ENCODE measurements at regions not wholly inside any gene's neighbourhood (a gene's known extent, or its start where the extent isn't known, plus 50 kb on each side); places are given as distances from the start of the nearest gene placed in this dataset.

DNA sequence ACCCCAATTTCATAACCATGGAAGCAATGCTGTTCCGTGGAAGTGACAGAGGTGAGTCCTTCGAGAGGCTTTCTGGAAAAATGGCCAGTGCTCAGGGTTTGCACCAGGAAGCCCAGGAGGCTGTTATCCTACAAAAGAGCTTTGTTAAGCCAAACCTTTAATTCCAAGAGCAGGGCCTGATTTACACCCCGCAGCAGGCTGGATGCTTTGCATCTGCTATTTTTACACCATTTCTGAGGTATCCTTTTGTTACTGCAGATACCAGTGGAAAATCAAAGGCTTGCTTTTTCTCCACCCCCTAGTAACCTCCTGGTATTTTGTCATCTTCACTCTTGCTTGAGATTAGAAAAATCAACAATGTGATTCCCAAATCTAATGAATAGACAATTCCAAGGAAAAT is 380.6 kb downstream of the SOX11 start:
- intact Hi-C loops (cut with DNase I), result no loop called here
- no peaks in the 10 kb centered on the region for H3K27me3 ChIP-seq
- no peaks in the 10 kb centered on the region for H3K4me1 ChIP-seq
- no peaks in the 10 kb centered on the region for H3K36me3 ChIP-seq
- H3K9ac ChIP-seq (ENCODE audit: low read depth in 2 of 2, low read length in 2 of 2), result no peak overlapping the region
- no peak overlapping the region for H3K27ac ChIP-seq
- no peak for TF ChIP-seq CTCF (IDR thresholded peaks at IDR 0.05)
- no peak overlapping the region for H3K4me3 ChIP-seq
- H3K9me3 ChIP-seq, result no peaks in the 10 kb centered on the region
- DNase-seq, result no peak

GRCh38 chr2:6073191-6074088 is 381.3 kb downstream of the SOX11 start:
- Histone ChIP-seq H3K9me3 (no peaks in the 10 kb centered on the region), H3K27ac (no peak overlapping the region), H3K9ac (ENCODE audit: low read depth in 2 of 2, low read length in 2 of 2) (no peak overlapping the region), H3K4me3 (no peak overlapping the region), H3K36me3 (no peaks in the 10 kb centered on the region), H3K4me1 (no peaks in the 10 kb centered on the region), H3K27me3 (no peaks in the 10 kb centered on the region)
- intact Hi-C loops (cut with DNase I), result no loop called here
- no peak for TF ChIP-seq CTCF (IDR thresholded peaks at IDR 0.05)
- DNase-seq, result no peak

- no peaks in the 10 kb centered on the region for H3K4me1 ChIP-seq
- no peak for TF ChIP-seq CTCF (IDR thresholded peaks at IDR 0.05)
- no peak overlapping the region for H3K27ac ChIP-seq
- no peak for DNase-seq
- H3K9ac ChIP-seq (ENCODE audit: low read depth in 2 of 2, low read length in 2 of 2), result no peak overlapping the region
- no peak overlapping the region for H3K4me3 ChIP-seq
- no peaks in the 10 kb centered on the region for H3K9me3 ChIP-seq
- H3K36me3 ChIP-seq, result no peaks in the 10 kb centered on the region
- intact Hi-C loops (cut with DNase I), result no loop called here
- no peaks in the 10 kb centered on the region for H3K27me3 ChIP-seq
These were observed 382.0 kb downstream of the SOX11 start for GRCh38 chr2:6074089-6074643.

DNA sequence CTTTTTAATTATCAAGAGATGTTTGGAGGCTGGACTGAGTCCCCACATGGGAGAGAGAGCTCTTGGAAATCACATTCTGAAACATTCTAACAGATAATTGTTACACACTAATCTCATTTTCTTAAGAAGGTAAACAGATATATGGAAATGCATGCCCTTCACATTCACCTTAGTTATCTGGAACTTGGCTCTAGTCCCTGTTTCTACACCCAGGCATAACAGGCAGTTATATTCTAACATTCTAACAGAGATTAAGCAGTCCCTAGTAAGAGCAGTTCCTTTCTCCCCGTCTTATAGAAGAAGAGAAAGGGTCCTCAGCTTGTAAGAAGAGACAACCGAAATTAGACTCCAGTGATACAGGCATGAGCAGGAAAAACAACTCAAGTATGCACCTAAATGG is 385.4 kb downstream of the SOX11 start:
- no peak for DNase-seq
- no peak overlapping the region for H3K27ac ChIP-seq
- H3K4me3 ChIP-seq, result no peak overlapping the region
- H3K4me1 ChIP-seq, result no peaks in the 10 kb centered on the region
- intact Hi-C loops (cut with DNase I), result no loop called here
- H3K27me3 ChIP-seq, result no peaks in the 10 kb centered on the region
- no peaks in the 10 kb centered on the region for H3K36me3 ChIP-seq
- no peak for TF ChIP-seq CTCF (IDR thresholded peaks at IDR 0.05)
- no peaks in the 10 kb centered on the region for H3K9me3 ChIP-seq
- no peak overlapping the region for H3K9ac ChIP-seq (ENCODE audit: low read depth in 2 of 2, low read length in 2 of 2)

DNA sequence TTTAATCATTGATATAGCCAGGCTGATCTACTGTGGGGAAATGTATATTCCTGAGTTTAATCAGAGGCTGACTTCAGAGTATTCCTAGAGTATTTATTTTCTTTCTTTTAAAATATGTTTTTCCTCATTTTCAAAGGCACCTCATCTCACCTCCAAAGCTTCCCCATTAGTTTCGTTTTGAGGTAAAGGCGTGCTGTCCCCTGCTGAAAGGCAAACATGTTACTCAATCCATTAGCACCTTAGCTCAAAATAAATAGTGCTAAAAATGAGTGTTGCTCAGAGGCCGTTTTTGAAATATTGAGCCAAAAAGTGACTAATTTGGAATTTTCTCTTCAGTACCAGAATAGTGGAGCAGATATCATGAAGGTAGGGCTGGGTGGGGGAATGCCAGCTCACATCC is 386.2 kb downstream of the SOX11 start:
- H3K4me3 ChIP-seq, result no peak overlapping the region
- no peaks in the 10 kb centered on the region for H3K4me1 ChIP-seq
- no peak for DNase-seq
- H3K9ac ChIP-seq (ENCODE audit: low read depth in 2 of 2, low read length in 2 of 2), result no peak overlapping the region
- intact Hi-C loops (cut with DNase I), result no loop called here
- no peaks in the 10 kb centered on the region for H3K36me3 ChIP-seq
- no peak overlapping the region for H3K27ac ChIP-seq
- H3K27me3 ChIP-seq, result no peaks in the 10 kb centered on the region
- TF ChIP-seq CTCF (IDR thresholded peaks at IDR 0.05), result no peak
- no peaks in the 10 kb centered on the region for H3K9me3 ChIP-seq
